HG03139 (cell line): ENCODE measurements at regions not wholly inside any gene's neighbourhood (a gene's known extent, or its start where the extent isn't known, plus 50 kb on each side); places are given as distances from the start of the nearest gene placed in this dataset.
"Not testable (repeated sequence)": the region's sequence is repeated elsewhere in the genome, so short reads cannot be mapped to it uniquely, and the experiment has no call there.

Experiments
- ATAC-seq: cut with Tn5 transposase; IDR thresholded peaks from one replicate; pipeline ENCODE4 v1.9.1; 2021; ENCODE audit not compliant: unreplicated experiment

- no peak for ATAC-seq
Observed at GRCh38 chr15:81729340-81729739, 316.5 kb downstream of the MEX3B start.

- no peak for ATAC-seq
Observed at GRCh38 chr15:81728726-81729125, 317.1 kb downstream of the MEX3B start.

- ATAC-seq, result no peak
Observed at GRCh38 chr15:81725590-81725989, 320.2 kb downstream of the MEX3B start.

- no peak for ATAC-seq
Observed at GRCh38 chr15:81724536-81724935, 321.3 kb downstream of the MEX3B start.

GRCh38 chr15:81723701-81724100 lies 322.1 kb downstream of the MEX3B start:
- ATAC-seq, result no peak

- ATAC-seq, result no peak
Observed at GRCh38 chr15:81723113-81723651, 322.6 kb downstream of the MEX3B start.

GRCh38 chr15:81716468-81716867 lies 329.4 kb downstream of the MEX3B start:
- ATAC-seq, result not testable (repeated sequence)

- no peak for ATAC-seq
Observed at GRCh38 chr15:81710328-81710727, 335.5 kb downstream of the MEX3B start.

- ATAC-seq, result not testable (repeated sequence)
Observed at GRCh38 chr15:81706816-81707346, 332.9 kb upstream of the TMC3 start.

GRCh38 chr15:81705727-81706126 lies 331.7 kb upstream of the TMC3 start:
- ATAC-seq, result not testable (repeated sequence)

- ATAC-seq, result no peak
Observed at GRCh38 chr15:81686021-81686420, 312.0 kb upstream of the TMC3 start.

- ATAC-seq, result no peak
Observed at GRCh38 chr15:81685237-81685636, 311.2 kb upstream of the TMC3 start.

GRCh38 chr15:81680829-81681228 lies 306.8 kb upstream of the TMC3 start:
- no peak for ATAC-seq

GRCh38 chr15:81666839-81667238 lies 292.8 kb upstream of the TMC3 start:
- ATAC-seq, result no peak

GRCh38 chr15:81660976-81661375 lies 287.0 kb upstream of the TMC3 start:
- no peak for ATAC-seq

GRCh38 chr15:81653259-81653658 lies 279.2 kb upstream of the TMC3 start:
- no peak for ATAC-seq

- no peak for ATAC-seq
Observed at GRCh38 chr15:81645470-81645869, 271.5 kb upstream of the TMC3 start.

- ATAC-seq, result no peak
Observed at GRCh38 chr15:81643771-81644170, 269.8 kb upstream of the TMC3 start.

GRCh38 chr15:81642451-81642990 lies 268.5 kb upstream of the TMC3 start:
- no peak for ATAC-seq

- not testable (repeated sequence) for ATAC-seq
Observed at GRCh38 chr15:81636064-81636463, 262.1 kb upstream of the TMC3 start.

- no peak for ATAC-seq
Observed at GRCh38 chr15:81633889-81634288, 259.9 kb upstream of the TMC3 start.

- ATAC-seq, result no peak
Observed at GRCh38 chr15:81625896-81626295, 251.9 kb upstream of the TMC3 start.

GRCh38 chr15:81619002-81619401 lies 245.0 kb upstream of the TMC3 start:
- ATAC-seq, result no peak
